ENCODE measurements at regions not wholly inside any gene's neighbourhood (a gene's known extent, or its start where the extent isn't known, plus 50 kb on each side); places are given as distances from the start of the nearest gene placed in this dataset.

GRCh38 chr16:64211331-64211730, 910.5 kb downstream of the CDH11 start:
- Histone ChIP-seq H3K9ac (ENCODE audit: low read length) (no peak overlapping the region), H3K9me3 (ENCODE audit: control insufficient read depth, low read depth, low read length) (no peaks in the 10 kb centered on the region), H3K36me3 (ENCODE audit: control insufficient read depth, low read depth, low read length) (no peaks in the 10 kb centered on the region), H3K27me3 (ENCODE audit: control insufficient read depth, insufficient read depth, low read length) (no peaks in the 10 kb centered on the region), H3K27ac (ENCODE audit: low read length) (no peak overlapping the region), H3K4me3 (ENCODE audit: low read length) (no peak overlapping the region), H3K4me1 (ENCODE audit: control insufficient read depth, low read depth, low read length) (no peaks in the 10 kb centered on the region)

- no peak overlapping the region for H3K27ac ChIP-seq (ENCODE audit: low read length)
- H3K4me1 ChIP-seq (ENCODE audit: control insufficient read depth, low read depth, low read length): no peaks in the 10 kb centered on the region
- H3K9ac ChIP-seq (ENCODE audit: low read length): no peak overlapping the region
- H3K9me3 ChIP-seq (ENCODE audit: control insufficient read depth, low read depth, low read length): no peaks in the 10 kb centered on the region
- H3K27me3 ChIP-seq (ENCODE audit: control insufficient read depth, insufficient read depth, low read length): no peaks in the 10 kb centered on the region
- no peaks in the 10 kb centered on the region for H3K36me3 ChIP-seq (ENCODE audit: control insufficient read depth, low read depth, low read length)
- no peak overlapping the region for H3K4me3 ChIP-seq (ENCODE audit: low read length)
Observed at GRCh38 chr16:64206862-64207261, 915.0 kb downstream of the CDH11 start.

GRCh38 chr16:64203126-64203525, 918.7 kb downstream of the CDH11 start:
- Histone ChIP-seq H3K36me3 (ENCODE audit: control insufficient read depth, low read depth, low read length) (no peaks in the 10 kb centered on the region), H3K27ac (ENCODE audit: low read length) (no peak overlapping the region), H3K9me3 (ENCODE audit: control insufficient read depth, low read depth, low read length) (no peaks in the 10 kb centered on the region), H3K27me3 (ENCODE audit: control insufficient read depth, insufficient read depth, low read length) (no peaks in the 10 kb centered on the region), H3K4me1 (ENCODE audit: control insufficient read depth, low read depth, low read length) (no peaks in the 10 kb centered on the region), H3K9ac (ENCODE audit: low read length) (no peak overlapping the region), H3K4me3 (ENCODE audit: low read length) (no peak overlapping the region)

GRCh38 chr16:64202571-64202970, 919.3 kb downstream of the CDH11 start:
- no peak overlapping the region for H3K4me3 ChIP-seq (ENCODE audit: low read length)
- no peaks in the 10 kb centered on the region for H3K4me1 ChIP-seq (ENCODE audit: control insufficient read depth, low read depth, low read length)
- H3K9me3 ChIP-seq (ENCODE audit: control insufficient read depth, low read depth, low read length): no peaks in the 10 kb centered on the region
- no peak overlapping the region for H3K9ac ChIP-seq (ENCODE audit: low read length)
- H3K36me3 ChIP-seq (ENCODE audit: control insufficient read depth, low read depth, low read length): no peaks in the 10 kb centered on the region
- H3K27me3 ChIP-seq (ENCODE audit: control insufficient read depth, insufficient read depth, low read length): no peaks in the 10 kb centered on the region
- no peak overlapping the region for H3K27ac ChIP-seq (ENCODE audit: low read length)

- Histone ChIP-seq H3K4me1 (ENCODE audit: control insufficient read depth, low read depth, low read length) (no peaks in the 10 kb centered on the region), H3K27me3 (ENCODE audit: control insufficient read depth, insufficient read depth, low read length) (no peaks in the 10 kb centered on the region), H3K27ac (ENCODE audit: low read length) (no peak overlapping the region), H3K9me3 (ENCODE audit: control insufficient read depth, low read depth, low read length) (no peaks in the 10 kb centered on the region), H3K9ac (ENCODE audit: low read length) (no peak overlapping the region), H3K4me3 (ENCODE audit: low read length) (no peak overlapping the region), H3K36me3 (ENCODE audit: control insufficient read depth, low read depth, low read length) (no peaks in the 10 kb centered on the region)
Observed at GRCh38 chr16:64196444-64196843, 925.4 kb downstream of the CDH11 start.

- H3K4me3 ChIP-seq (ENCODE audit: low read length): no peak overlapping the region
- H3K4me1 ChIP-seq (ENCODE audit: control insufficient read depth, low read depth, low read length): no peaks in the 10 kb centered on the region
- no peaks in the 10 kb centered on the region for H3K9me3 ChIP-seq (ENCODE audit: control insufficient read depth, low read depth, low read length)
- no peaks in the 10 kb centered on the region for H3K27me3 ChIP-seq (ENCODE audit: control insufficient read depth, insufficient read depth, low read length)
- no peak overlapping the region for H3K9ac ChIP-seq (ENCODE audit: low read length)
- no peak overlapping the region for H3K27ac ChIP-seq (ENCODE audit: low read length)
- no peaks in the 10 kb centered on the region for H3K36me3 ChIP-seq (ENCODE audit: control insufficient read depth, low read depth, low read length)
Observed at GRCh38 chr16:64185954-64186353, 935.9 kb downstream of the CDH11 start.

- Histone ChIP-seq H3K36me3 (ENCODE audit: control insufficient read depth, low read depth, low read length) (no peaks in the 10 kb centered on the region), H3K9ac (ENCODE audit: low read length) (no peak overlapping the region), H3K4me3 (ENCODE audit: low read length) (no peak overlapping the region), H3K4me1 (ENCODE audit: control insufficient read depth, low read depth, low read length) (no peaks in the 10 kb centered on the region), H3K27ac (ENCODE audit: low read length) (no peak overlapping the region), H3K27me3 (ENCODE audit: control insufficient read depth, insufficient read depth, low read length) (no peaks in the 10 kb centered on the region), H3K9me3 (ENCODE audit: control insufficient read depth, low read depth, low read length) (peaks cover 4% of the 10 kb centered on the region)
Observed at GRCh38 chr16:64184156-64184555, 937.7 kb downstream of the CDH11 start.

GRCh38 chr16:64182985-64183384, 938.9 kb downstream of the CDH11 start:
- no peaks in the 10 kb centered on the region for H3K4me1 ChIP-seq (ENCODE audit: control insufficient read depth, low read depth, low read length)
- no peaks in the 10 kb centered on the region for H3K36me3 ChIP-seq (ENCODE audit: control insufficient read depth, low read depth, low read length)
- no peak overlapping the region for H3K4me3 ChIP-seq (ENCODE audit: low read length)
- H3K9me3 ChIP-seq (ENCODE audit: control insufficient read depth, low read depth, low read length): peaks cover 15% of the 10 kb centered on the region
- H3K27me3 ChIP-seq (ENCODE audit: control insufficient read depth, insufficient read depth, low read length): no peaks in the 10 kb centered on the region
- no peak overlapping the region for H3K27ac ChIP-seq (ENCODE audit: low read length)
- no peak overlapping the region for H3K9ac ChIP-seq (ENCODE audit: low read length)

- H3K36me3 ChIP-seq (ENCODE audit: control insufficient read depth, low read depth, low read length): no peaks in the 10 kb centered on the region
- no peak overlapping the region for H3K27ac ChIP-seq (ENCODE audit: low read length)
- no peak overlapping the region for H3K4me3 ChIP-seq (ENCODE audit: low read length)
- H3K9ac ChIP-seq (ENCODE audit: low read length): no peak overlapping the region
- H3K27me3 ChIP-seq (ENCODE audit: control insufficient read depth, insufficient read depth, low read length): no peaks in the 10 kb centered on the region
- no peaks in the 10 kb centered on the region for H3K4me1 ChIP-seq (ENCODE audit: control insufficient read depth, low read depth, low read length)
- H3K9me3 ChIP-seq (ENCODE audit: control insufficient read depth, low read depth, low read length): peaks cover 15% of the 10 kb centered on the region
Observed at GRCh38 chr16:64181271-64181925, 940.5 kb downstream of the CDH11 start.

GRCh38 chr16:64180136-64180900, 941.5 kb downstream of the CDH11 start:
- no peak overlapping the region for H3K4me3 ChIP-seq (ENCODE audit: low read length)
- H3K36me3 ChIP-seq (ENCODE audit: control insufficient read depth, low read depth, low read length): no peaks in the 10 kb centered on the region
- no peaks in the 10 kb centered on the region for H3K27me3 ChIP-seq (ENCODE audit: control insufficient read depth, insufficient read depth, low read length)
- H3K27ac ChIP-seq (ENCODE audit: low read length): no peak overlapping the region
- H3K4me1 ChIP-seq (ENCODE audit: control insufficient read depth, low read depth, low read length): no peaks in the 10 kb centered on the region
- H3K9me3 ChIP-seq (ENCODE audit: control insufficient read depth, low read depth, low read length): peaks cover 15% of the 10 kb centered on the region
- no peak overlapping the region for H3K9ac ChIP-seq (ENCODE audit: low read length)

- Histone ChIP-seq H3K36me3 (ENCODE audit: control insufficient read depth, low read depth, low read length) (no peaks in the 10 kb centered on the region), H3K4me1 (ENCODE audit: control insufficient read depth, low read depth, low read length) (no peaks in the 10 kb centered on the region), H3K9me3 (ENCODE audit: control insufficient read depth, low read depth, low read length) (peaks cover 12% of the 10 kb centered on the region), H3K27ac (ENCODE audit: low read length) (no peak overlapping the region), H3K27me3 (ENCODE audit: control insufficient read depth, insufficient read depth, low read length) (no peaks in the 10 kb centered on the region), H3K9ac (ENCODE audit: low read length) (no peak overlapping the region), H3K4me3 (ENCODE audit: low read length) (no peak overlapping the region)
Observed at GRCh38 chr16:64174327-64174726, 947.5 kb downstream of the CDH11 start.

GRCh38 chr16:64172652-64173051, 949.2 kb downstream of the CDH11 start:
- Histone ChIP-seq H3K27me3 (ENCODE audit: control insufficient read depth, insufficient read depth, low read length) (no peaks in the 10 kb centered on the region), H3K4me3 (ENCODE audit: low read length) (no peak overlapping the region), H3K4me1 (ENCODE audit: control insufficient read depth, low read depth, low read length) (no peaks in the 10 kb centered on the region), H3K9me3 (ENCODE audit: control insufficient read depth, low read depth, low read length) (no peaks in the 10 kb centered on the region), H3K9ac (ENCODE audit: low read length) (no peak overlapping the region), H3K27ac (ENCODE audit: low read length) (no peak overlapping the region), H3K36me3 (ENCODE audit: control insufficient read depth, low read depth, low read length) (no peaks in the 10 kb centered on the region)
